ENCODE measurements at regions not wholly inside any gene's neighbourhood (a gene's known extent, or its start where the extent isn't known, plus 50 kb on each side); places are given as distances from the start of the nearest gene placed in this dataset.

DNA sequence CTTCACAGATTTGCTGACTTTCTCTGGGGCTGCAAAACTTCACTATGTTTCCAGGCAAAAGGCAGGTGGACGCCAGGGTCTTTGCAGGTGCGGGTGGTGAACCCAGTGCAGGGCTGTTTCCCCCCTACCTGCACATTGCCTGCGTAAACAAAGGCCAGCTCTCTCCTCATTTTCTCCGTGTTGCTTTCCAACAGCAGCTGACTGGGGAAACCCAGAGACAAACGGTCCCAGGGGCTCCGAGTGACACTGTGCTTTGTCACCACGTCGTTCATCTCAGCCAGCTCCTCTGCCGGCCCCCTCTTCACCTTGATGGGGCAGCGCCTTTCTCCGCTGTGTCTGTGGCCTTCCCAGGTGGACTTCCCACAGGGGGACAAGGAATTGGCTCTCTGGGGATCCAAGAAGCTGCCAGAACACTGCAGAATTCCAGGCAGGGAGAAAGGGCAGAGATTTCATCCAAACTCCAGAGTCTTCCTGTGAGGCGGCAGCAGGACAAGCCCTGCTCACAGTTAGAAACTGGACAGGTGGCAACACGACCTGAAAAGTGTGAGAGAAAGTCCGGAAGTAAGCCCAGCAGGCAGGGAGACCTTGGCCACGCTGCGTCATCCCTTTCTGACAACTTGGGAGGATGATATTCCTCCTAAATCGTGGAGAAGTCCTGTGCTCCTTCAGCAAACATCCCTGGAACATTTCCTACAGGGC lies 1493.7 kb downstream of the TBC1D22A start:
- TF ChIP-seq CTCF (conservative IDR thresholded peaks at IDR 0.05; ENCODE audit: low read depth, low read length) (no peak), EZH2 (IDR thresholded peaks at IDR 0.05; ENCODE audit: low read length, unreplicated experiment) (no peak)

Measured in PC-3 (cell line).